Choroid plexus epithelial cell (primary cell): ENCODE measurements at regions not wholly inside any gene's neighbourhood (a gene's known extent, or its start where the extent isn't known, plus 50 kb on each side); places are given as distances from the start of the nearest gene placed in this dataset.

Experiments
- DNase-seq: peaks from one replicate; pipeline ENCODE4 v3.0.0-alpha.2; 2010; ENCODE audit warnings: low read depth
- H3K4me3 ChIP-seq: 2 replicates; pipeline ENCODE4 v1.5.1; 2011; ENCODE audit warnings: low read depth, mild to moderate bottlenecking, control low read depth, low read length, moderate library complexity
- TF ChIP-seq, protein P1 (sequence below): conservative IDR thresholded peaks from 2 replicates; pipeline ENCODE4 v1.5.1; 2011; ENCODE audit warnings: low read depth, mild to moderate bottlenecking, control low read depth, inconsistent platforms, low read length, moderate library complexity

DNA sequence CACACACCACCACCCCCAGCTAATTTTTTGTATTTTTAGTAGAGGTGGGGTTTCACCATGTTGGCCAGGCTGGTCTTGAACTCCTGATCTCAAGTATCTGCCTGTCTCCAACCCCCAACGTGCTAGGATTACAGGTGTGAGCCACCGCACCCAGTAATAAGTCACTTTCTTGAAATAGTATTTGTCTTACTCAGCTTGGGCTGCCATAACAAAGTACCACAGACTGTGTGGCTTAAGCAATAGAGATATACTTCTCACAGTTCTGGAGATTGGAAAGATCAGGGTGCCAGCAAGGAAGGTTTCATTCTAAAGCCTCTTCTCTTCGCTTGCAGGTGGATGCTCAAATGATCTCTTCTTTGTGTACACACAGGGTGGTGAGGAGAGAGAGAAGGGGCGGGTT lies 99.8 kb downstream of the ARRDC3 start:
- TF ChIP-seq, protein P1, sequence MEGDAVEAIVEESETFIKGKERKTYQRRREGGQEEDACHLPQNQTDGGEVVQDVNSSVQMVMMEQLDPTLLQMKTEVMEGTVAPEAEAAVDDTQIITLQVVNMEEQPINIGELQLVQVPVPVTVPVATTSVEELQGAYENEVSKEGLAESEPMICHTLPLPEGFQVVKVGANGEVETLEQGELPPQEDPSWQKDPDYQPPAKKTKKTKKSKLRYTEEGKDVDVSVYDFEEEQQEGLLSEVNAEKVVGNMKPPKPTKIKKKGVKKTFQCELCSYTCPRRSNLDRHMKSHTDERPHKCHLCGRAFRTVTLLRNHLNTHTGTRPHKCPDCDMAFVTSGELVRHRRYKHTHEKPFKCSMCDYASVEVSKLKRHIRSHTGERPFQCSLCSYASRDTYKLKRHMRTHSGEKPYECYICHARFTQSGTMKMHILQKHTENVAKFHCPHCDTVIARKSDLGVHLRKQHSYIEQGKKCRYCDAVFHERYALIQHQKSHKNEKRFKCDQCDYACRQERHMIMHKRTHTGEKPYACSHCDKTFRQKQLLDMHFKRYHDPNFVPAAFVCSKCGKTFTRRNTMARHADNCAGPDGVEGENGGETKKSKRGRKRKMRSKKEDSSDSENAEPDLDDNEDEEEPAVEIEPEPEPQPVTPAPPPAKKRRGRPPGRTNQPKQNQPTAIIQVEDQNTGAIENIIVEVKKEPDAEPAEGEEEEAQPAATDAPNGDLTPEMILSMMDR, result no peak
- H3K4me3 ChIP-seq, result no peak overlapping the region
- DNase-seq, result no peak

DNA sequence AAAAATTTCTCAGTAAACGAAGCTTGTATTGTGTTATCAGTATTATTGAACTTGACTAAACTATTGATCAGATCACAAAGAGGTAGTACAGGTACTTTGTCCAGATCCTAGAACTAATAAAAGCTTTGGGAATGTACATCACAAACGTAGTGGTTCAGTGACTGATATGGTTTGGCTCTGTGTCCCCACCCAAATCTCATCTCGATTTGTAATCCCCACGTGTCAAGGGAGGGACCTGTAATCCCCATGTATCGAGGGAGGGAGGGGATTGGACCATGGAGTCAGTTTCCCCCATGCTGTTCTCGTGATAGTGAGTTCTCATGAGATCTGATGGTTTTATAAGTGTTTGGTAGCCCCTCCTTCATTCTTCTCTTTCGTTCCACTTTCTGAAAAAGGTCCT lies 100.9 kb downstream of the ARRDC3 start:
- TF ChIP-seq, protein P1, result no peak
- H3K4me3 ChIP-seq, result no peak overlapping the region
- DNase-seq, result no peak

DNA sequence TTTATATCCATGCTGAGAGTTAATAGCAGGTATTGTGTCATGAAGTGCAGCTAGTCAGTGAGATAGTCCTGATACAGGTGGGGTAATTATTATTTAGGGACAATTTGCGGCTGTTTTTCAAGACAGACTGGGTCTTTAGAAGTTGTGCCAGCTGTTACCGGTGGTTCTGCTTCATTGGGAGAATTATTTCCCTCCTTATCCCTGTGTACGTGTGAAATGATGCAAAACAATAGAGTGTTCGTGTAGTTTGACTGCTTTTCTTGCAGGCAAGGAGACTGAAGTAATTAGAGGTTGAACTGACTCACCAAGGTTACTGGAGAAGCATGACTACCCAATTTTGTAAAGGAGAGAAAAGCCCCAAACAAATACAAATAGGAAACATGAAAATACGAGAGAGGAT lies 101.7 kb downstream of the ARRDC3 start:
- no peak overlapping the region for H3K4me3 ChIP-seq
- peak; percentile 79 for DNase-seq
- TF ChIP-seq, protein P1, result no peak

DNA sequence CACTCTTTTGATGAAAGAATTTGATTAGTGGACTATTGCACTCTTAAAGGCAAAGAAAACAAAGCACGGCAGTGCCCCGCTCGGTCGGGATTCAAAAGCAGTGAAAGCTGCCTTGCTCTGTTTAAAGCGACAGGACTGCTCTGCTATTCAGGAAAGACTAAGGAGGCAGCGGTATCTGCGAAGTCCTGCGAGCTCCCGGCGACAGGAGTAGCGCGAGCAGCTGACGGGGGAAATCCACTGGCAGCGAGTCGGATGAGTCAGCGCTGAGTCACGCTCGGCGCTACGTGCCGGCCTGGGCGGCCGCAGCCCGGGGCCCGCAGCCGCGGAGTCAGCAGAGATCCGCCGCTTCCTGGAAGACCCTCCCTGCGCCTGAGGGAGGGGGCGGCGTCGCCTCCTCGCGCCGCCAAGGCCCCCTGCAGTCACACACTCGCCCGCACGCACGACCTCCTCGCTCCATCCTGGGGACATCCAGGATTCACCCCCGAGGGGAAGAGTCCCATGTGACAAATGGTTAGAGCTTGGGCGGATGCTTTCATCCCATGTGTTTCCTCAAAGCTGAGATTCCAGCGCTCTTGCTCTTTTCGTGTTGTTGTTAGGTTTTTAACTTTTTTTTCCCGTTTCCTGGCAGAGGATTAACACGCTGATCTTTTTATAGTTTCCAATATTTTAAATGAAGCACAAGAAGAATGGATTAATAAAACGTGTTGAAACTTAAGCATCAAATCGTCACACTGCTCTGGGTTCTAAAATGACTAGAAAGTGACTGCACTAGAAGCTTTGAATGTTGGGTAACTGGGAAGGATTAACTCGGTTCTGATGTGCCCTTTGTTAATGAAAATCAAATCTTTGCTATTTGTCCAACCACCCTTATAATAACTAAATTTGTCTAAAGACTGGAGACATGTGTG lies 102.5 kb downstream of the ARRDC3 start:
- peak; percentile 99 for DNase-seq
- TF ChIP-seq, protein P1, result no peak
- H3K4me3 ChIP-seq, result peak overlapping the region; percentile 61

DNA sequence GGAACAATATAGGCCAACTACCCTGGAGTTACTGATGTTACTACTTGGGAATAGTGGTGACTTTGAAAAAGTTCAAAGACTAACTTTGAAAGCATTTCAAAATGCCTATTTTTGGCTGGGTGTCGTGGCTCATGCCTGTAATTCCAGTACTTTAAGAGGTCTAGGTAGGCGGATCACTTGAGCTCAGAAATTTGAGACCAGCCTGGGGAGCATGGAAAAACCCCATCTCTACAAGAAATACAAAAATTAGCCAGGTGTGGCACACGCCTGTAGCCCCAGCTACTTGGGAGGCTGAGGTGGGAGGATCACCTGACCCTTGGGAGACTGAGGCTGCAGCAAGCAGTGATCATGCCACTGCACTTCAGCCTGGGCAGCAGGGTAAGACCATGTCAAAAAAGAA lies 105.3 kb downstream of the ARRDC3 start:
- no peak overlapping the region for H3K4me3 ChIP-seq
- DNase-seq, result no peak
- TF ChIP-seq, protein P1, result no peak

DNA sequence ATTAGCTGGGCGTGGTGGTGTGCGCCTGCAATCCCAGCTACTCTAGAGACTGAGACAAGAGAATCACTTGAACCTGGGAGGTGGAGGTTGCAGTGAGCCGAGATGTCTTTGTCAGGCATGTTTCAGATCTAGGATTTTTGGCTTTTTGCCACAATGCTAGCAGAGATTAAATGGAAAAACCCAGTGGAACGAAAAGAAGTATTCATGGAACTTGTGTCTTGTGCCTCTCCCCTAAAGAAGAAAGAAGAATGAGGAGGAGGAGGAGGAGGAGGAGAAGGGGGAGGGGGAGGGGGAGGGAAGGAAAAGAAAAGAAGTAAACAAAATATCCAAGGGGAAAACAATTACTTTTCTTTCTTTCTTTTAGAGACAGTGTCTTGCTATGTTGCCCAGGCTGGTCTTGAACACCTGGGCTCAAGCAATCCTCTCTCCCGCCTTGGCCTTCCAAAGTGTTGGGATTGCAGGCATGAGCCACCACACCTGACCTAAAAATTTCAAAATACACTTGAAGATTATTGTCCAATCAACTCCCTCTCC lies 106.0 kb downstream of the ARRDC3 start:
- TF ChIP-seq, protein P1, result no peak

More for the DNA sequence above, 106.0 kb downstream of the ARRDC3 start:
- H3K4me3 ChIP-seq, result no peak overlapping the region
- DNase-seq, result no peak
